Astrocyte (in vitro differentiated cells and primary cell): ENCODE measurements at regions not wholly inside any gene's neighbourhood (a gene's known extent, or its start where the extent isn't known, plus 50 kb on each side); places are given as distances from the start of the nearest gene placed in this dataset.
"Not testable (repeated sequence)": the region's sequence is repeated elsewhere in the genome, so short reads cannot be mapped to it uniquely, and the experiment has no call there.

Experiments used
- DNase-seq: peaks from one replicate; pipeline ENCODE4 v3.0.0-alpha.2; 2010; ENCODE audit warnings: low read depth
- FAIRE-seq: peaks from 2 replicates; lab custom pipeline; 2011; peaks lifted over from hg19 to GRCh38; lab: Jason Lieb, UNC
- H2AFZ ChIP-seq: 2 replicates; pipeline ENCODE4 v1.6.0; 2012; ENCODE audit warnings: low read depth, low read length, inconsistent platforms
- H3K27ac ChIP-seq: 2 replicates; pipeline ENCODE4 v1.5.1; 2011; ENCODE audit warnings: low read depth, low read length, inconsistent platforms
- H3K27me3 ChIP-seq: 2 replicates; pipeline ENCODE4 v1.6.0; 2011; ENCODE audit warnings: low read length, inconsistent platforms; ENCODE audit not compliant: insufficient read depth
- H3K36me3 ChIP-seq: 2 replicates; pipeline ENCODE4 v1.5.1; 2011; ENCODE audit warnings: low read length, inconsistent platforms; ENCODE audit not compliant: insufficient read depth
- H3K4me1 ChIP-seq: 2 replicates; pipeline ENCODE4 v1.5.1; 2011; ENCODE audit warnings: low read length, inconsistent platforms; ENCODE audit not compliant: insufficient read depth
- H3K4me2 ChIP-seq: 2 replicates; pipeline ENCODE4 v1.6.0; 2012; ENCODE audit warnings: low read length, inconsistent platforms
- H3K4me3 ChIP-seq: 2 replicates; pipeline ENCODE4 v1.5.1; 2011; ENCODE audit warnings: low read depth, mild to moderate bottlenecking, low read length, inconsistent platforms; ENCODE audit not compliant: insufficient read depth
- H3K79me2 ChIP-seq: 2 replicates; pipeline ENCODE4 v1.6.0; 2012; ENCODE audit warnings: mild to moderate bottlenecking, low read length, inconsistent platforms; ENCODE audit not compliant: insufficient read depth
- H3K9ac ChIP-seq: 2 replicates; pipeline ENCODE4 v1.6.0; 2012; ENCODE audit warnings: mild to moderate bottlenecking, low read length, inconsistent platforms
- H3K9me3 ChIP-seq: 2 replicates; pipeline ENCODE4 v1.5.1; 2012; ENCODE audit warnings: low read depth, mild to moderate bottlenecking, low read length, inconsistent platforms; ENCODE audit not compliant: insufficient read depth
- H4K20me1 ChIP-seq: 2 replicates; pipeline ENCODE4 v1.6.0; 2012; ENCODE audit warnings: low read length, inconsistent platforms; ENCODE audit not compliant: insufficient read depth
- H3K27ac Mint-ChIP-seq: one replicate; pipeline ENCODE4 v1.8.0; 2021; ENCODE audit warnings: mild to moderate bottlenecking, mixed read lengths; ENCODE audit not compliant: unreplicated experiment
- H3K27me3 Mint-ChIP-seq: one replicate; pipeline ENCODE4 v1.8.0; 2021; ENCODE audit warnings: low read depth, mixed read lengths; ENCODE audit not compliant: unreplicated experiment
- H3K36me3 Mint-ChIP-seq: one replicate; pipeline ENCODE4 v1.8.0; 2021; ENCODE audit warnings: low read depth, mixed read lengths; ENCODE audit not compliant: unreplicated experiment
- H3K4me1 Mint-ChIP-seq: one replicate; pipeline ENCODE4 v1.8.0; 2021; ENCODE audit warnings: low read depth, mixed read lengths; ENCODE audit not compliant: unreplicated experiment
- H3K4me3 Mint-ChIP-seq: one replicate; pipeline ENCODE4 v1.8.0; 2021; ENCODE audit warnings: mild to moderate bottlenecking, moderate library complexity, mixed read lengths; ENCODE audit not compliant: unreplicated experiment
- H3K9me3 Mint-ChIP-seq: one replicate; pipeline ENCODE4 v1.8.0; 2021; ENCODE audit warnings: mild to moderate bottlenecking, mixed read lengths; ENCODE audit not compliant: unreplicated experiment
- EZH2 ChIP-seq: IDR thresholded peaks from 2 replicates; pipeline ENCODE4 v1.6.1; 2012; ENCODE audit warnings: mild to moderate bottlenecking, low read length, inconsistent platforms; ENCODE audit not compliant: insufficient read depth
- TF ChIP-seq, protein P1 (sequence below): IDR thresholded peaks from 2 replicates; pipeline ENCODE4 v1.5.1; 2011; ENCODE audit warnings: low read depth, mild to moderate bottlenecking, inconsistent platforms, low read length, moderate library complexity; ENCODE audit not compliant: insufficient read depth

DNA sequence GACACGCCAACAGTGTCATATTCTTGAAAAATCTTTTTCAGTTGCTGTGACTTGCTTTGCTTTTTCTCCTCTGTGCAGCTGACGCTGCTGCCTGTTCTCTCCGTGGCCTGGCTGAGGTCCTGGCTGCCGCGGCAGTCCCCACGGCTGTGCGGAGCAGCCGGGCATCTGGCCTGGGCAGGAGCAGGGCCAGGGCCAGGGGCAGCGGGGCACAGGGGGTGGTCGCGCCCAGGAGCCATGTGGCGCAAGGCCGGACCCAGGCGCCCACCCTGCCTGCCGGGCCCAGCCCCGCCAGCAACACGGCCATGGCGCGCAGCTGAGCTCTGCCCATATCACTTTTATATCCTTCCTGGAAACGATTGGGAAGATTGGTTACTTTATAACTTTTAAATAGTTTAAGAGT is 109.4 kb upstream of the ACBD5 start:
- DNase-seq: no peak
- H4K20me1 ChIP-seq: no peaks in the 10 kb centered on the region
- H3K9me3 ChIP-seq: no peaks in the 10 kb centered on the region
- no peak overlapping the region for H3K27ac ChIP-seq
- no peaks in the 10 kb centered on the region for H3K4me1 ChIP-seq
- no peak overlapping the region for H3K4me3 ChIP-seq
- Mint-ChIP-seq H3K9me3 (no peaks in the 10 kb centered on the region), H3K4me1 (peaks cover 2% of the 10 kb centered on the region), H3K4me3 (no peak overlapping the region), H3K27ac (no peak overlapping the region), H3K36me3 (no peaks in the 10 kb centered on the region), H3K27me3 (peaks cover 5% of the 10 kb centered on the region)
- no peak overlapping the region for H3K4me2 ChIP-seq
- FAIRE-seq: no peak
- TF ChIP-seq EZH2: no peak
- TF ChIP-seq, protein P1, sequence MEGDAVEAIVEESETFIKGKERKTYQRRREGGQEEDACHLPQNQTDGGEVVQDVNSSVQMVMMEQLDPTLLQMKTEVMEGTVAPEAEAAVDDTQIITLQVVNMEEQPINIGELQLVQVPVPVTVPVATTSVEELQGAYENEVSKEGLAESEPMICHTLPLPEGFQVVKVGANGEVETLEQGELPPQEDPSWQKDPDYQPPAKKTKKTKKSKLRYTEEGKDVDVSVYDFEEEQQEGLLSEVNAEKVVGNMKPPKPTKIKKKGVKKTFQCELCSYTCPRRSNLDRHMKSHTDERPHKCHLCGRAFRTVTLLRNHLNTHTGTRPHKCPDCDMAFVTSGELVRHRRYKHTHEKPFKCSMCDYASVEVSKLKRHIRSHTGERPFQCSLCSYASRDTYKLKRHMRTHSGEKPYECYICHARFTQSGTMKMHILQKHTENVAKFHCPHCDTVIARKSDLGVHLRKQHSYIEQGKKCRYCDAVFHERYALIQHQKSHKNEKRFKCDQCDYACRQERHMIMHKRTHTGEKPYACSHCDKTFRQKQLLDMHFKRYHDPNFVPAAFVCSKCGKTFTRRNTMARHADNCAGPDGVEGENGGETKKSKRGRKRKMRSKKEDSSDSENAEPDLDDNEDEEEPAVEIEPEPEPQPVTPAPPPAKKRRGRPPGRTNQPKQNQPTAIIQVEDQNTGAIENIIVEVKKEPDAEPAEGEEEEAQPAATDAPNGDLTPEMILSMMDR: no peak
- no peak overlapping the region for H3K9ac ChIP-seq
- H3K27me3 ChIP-seq: peaks cover 2% of the 10 kb centered on the region
- H3K79me2 ChIP-seq: no peaks in the 10 kb centered on the region
- no peak overlapping the region for H2AFZ ChIP-seq
- H3K36me3 ChIP-seq: no peaks in the 10 kb centered on the region

DNA sequence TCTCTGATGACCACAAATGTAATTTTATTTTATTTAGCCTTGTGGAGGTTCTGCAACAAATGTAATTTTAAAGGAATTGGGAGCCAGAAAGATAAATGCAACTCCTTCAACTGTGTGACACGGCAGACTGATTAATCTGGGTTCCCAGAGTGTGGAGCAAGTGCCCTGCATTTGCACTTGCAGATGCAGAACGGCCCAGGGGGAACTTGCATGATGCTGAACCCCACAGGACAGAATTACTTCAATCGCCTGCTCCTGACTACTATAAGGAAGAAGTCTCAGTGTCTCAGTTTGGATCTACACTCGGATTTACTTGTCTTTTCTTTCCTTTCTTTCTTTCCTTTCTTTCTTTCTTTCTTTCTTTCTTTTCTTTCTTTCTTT is 107.2 kb upstream of the ACBD5 start:
- not testable (repeated sequence) for H3K27ac Mint-ChIP-seq, H4K20me1 ChIP-seq, H3K4me1 ChIP-seq, H3K9ac ChIP-seq, H3K79me2 ChIP-seq, H3K4me3 Mint-ChIP-seq, DNase-seq, H3K27me3 Mint-ChIP-seq, H3K4me2 ChIP-seq, H3K4me3 ChIP-seq, H3K36me3 Mint-ChIP-seq, H3K4me1 Mint-ChIP-seq, H3K36me3 ChIP-seq, H3K27me3 ChIP-seq, FAIRE-seq, H3K27ac ChIP-seq, H2AFZ ChIP-seq, H3K9me3 Mint-ChIP-seq, H3K9me3 ChIP-seq

DNA sequence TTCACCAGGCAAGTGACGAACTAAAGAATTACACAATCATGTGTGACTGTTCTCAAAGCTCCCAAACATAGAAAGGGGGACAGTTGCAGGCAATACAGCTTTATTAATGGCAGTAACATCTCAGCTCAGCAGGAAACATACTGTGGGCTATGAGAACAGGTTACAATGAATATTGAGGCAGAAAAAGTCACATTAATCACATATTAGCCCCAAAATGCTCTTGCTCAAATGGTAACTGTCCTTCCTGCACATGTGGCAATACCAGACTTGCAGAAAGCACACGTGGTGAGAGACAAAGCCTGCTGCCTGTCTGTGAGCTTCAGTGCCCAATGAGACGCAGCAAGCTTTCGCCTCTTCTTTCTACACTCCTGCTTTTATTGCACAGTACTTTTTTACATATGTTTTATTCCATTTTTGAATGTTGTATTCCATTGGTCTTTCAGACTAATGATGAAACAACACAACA is 104.9 kb upstream of the ACBD5 start:
- no peak overlapping the region for H2AFZ ChIP-seq
- no peak overlapping the region for H3K27ac Mint-ChIP-seq
- no peaks in the 10 kb centered on the region for H3K27me3 Mint-ChIP-seq
- no peaks in the 10 kb centered on the region for H4K20me1 ChIP-seq
- no peak overlapping the region for H3K4me3 Mint-ChIP-seq
- H3K36me3 Mint-ChIP-seq: no peaks in the 10 kb centered on the region
- FAIRE-seq (no peak), DNase-seq (no peak)
- H3K27me3 ChIP-seq: no peaks in the 10 kb centered on the region
- no peak for TF ChIP-seq EZH2
- TF ChIP-seq, protein P1: no peak
- H3K4me1 ChIP-seq: no peaks in the 10 kb centered on the region
- H3K4me1 Mint-ChIP-seq: peaks cover 2% of the 10 kb centered on the region
- H3K36me3 ChIP-seq: no peaks in the 10 kb centered on the region
- H3K27ac ChIP-seq: no peak overlapping the region
- no peaks in the 10 kb centered on the region for H3K9me3 ChIP-seq
- H3K79me2 ChIP-seq: no peaks in the 10 kb centered on the region
- no peak overlapping the region for H3K4me3 ChIP-seq
- no peak overlapping the region for H3K9ac ChIP-seq
- no peak overlapping the region for H3K4me2 ChIP-seq
- no peaks in the 10 kb centered on the region for H3K9me3 Mint-ChIP-seq
